H1 (cell line): ENCODE measurements at regions not wholly inside any gene's neighbourhood (a gene's known extent, or its start where the extent isn't known, plus 50 kb on each side); places are given as distances from the start of the nearest gene placed in this dataset.

Experiments
- CTCF ChIA-PET: fragments of 300-600 bp; sonication (Branson Sonifier 250); formaldehyde crosslinking; loops from one replicate; lab custom pipeline; 2021; ENCODE audit not compliant: partially characterized antibody; lab: Charles Lee
- POLR2A ChIA-PET: fragments of 300-600 bp; sonication (Branson Sonifier 250); formaldehyde crosslinking; loops from one replicate; lab custom pipeline; 2021; ENCODE audit warnings: inconsistent platforms; ENCODE audit not compliant: partially characterized antibody; lab: Charles Lee
- DNase-seq, 2 experiments: peaks; one replicate each; pipeline versions ENCODE4 v3.0.0 to v3.0.0-alpha.2; 2010 to 2022; ENCODE audit warnings: low spot score in 2 of 2, low read depth in 1 of 2, mixed read lengths in 1 of 2
- FAIRE-seq: peaks from 2 replicates; lab custom pipeline; 2011; peaks lifted over from hg19 to GRCh38; lab: Jason Lieb, UNC
- H2AFZ ChIP-seq: 2 replicates; pipeline ENCODE4 v1.8.1; 2012; ENCODE audit warnings: low read length, inconsistent platforms
- H2AK5ac ChIP-seq: 2 replicates; pipeline ENCODE4 v1.6.1; 2013; ENCODE audit warnings: low read depth, low read length
- H2BK120ac ChIP-seq: replicated peaks from 2 replicates; pipeline ENCODE3; 2013; ENCODE audit warnings: low read depth, low read length, inconsistent platforms
- H2BK12ac ChIP-seq: 2 replicates; pipeline ENCODE4 v1.6.1; 2013; ENCODE audit warnings: low read depth, low read length
- H2BK15ac ChIP-seq: 2 replicates; pipeline ENCODE4 v1.6.1; 2013; ENCODE audit warnings: low read length
- H2BK20ac ChIP-seq: 2 replicates; pipeline ENCODE4 v1.6.1; 2013; ENCODE audit warnings: low read length
- H2BK5ac ChIP-seq: 2 replicates; pipeline ENCODE4 v1.6.1; 2013; ENCODE audit warnings: low read depth, low read length
- H3K14ac ChIP-seq: 2 replicates; pipeline ENCODE4 v1.6.1; 2013; ENCODE audit warnings: inconsistent platforms; ENCODE audit not compliant: insufficient read length
- H3K18ac ChIP-seq: 2 replicates; pipeline ENCODE4 v1.6.1; 2013; ENCODE audit warnings: low read length; ENCODE audit errors: extremely low read depth
- H3K23ac ChIP-seq: 2 replicates; pipeline ENCODE4 v1.6.1; 2013; ENCODE audit warnings: inconsistent platforms; ENCODE audit not compliant: insufficient read length
- H3K23me2 ChIP-seq: 2 replicates; pipeline ENCODE4 v1.6.1; 2013; ENCODE audit warnings: low read depth, low read length
- H3K27ac ChIP-seq: 2 replicates; pipeline ENCODE4 v1.6.1; 2011; ENCODE audit warnings: low read depth, low read length, inconsistent platforms
- H3K27me3 ChIP-seq, 4 experiments: replicated peaks in 1 of 4; 1 replicate in 1 of 4; 2 replicates in 3 of 4; pipeline versions ENCODE4 v1.6.1 to v1.8.1; 2011 to 2013; ENCODE audit warnings: low read length in 3 of 4, mild to moderate bottlenecking in 3 of 4, inconsistent platforms in 2 of 4, mixed read lengths in 2 of 4, moderate library complexity in 1 of 4; ENCODE audit not compliant: control insufficient read depth in 3 of 4, insufficient read depth in 3 of 4; ENCODE audit errors: extremely low read depth in 1 of 4
- H3K36me3 ChIP-seq, 4 experiments: 2 replicates each; pipeline versions ENCODE4 v1.6.1 to v1.8.1; 2011 to 2013; ENCODE audit warnings: mild to moderate bottlenecking in 4 of 4, low read length in 3 of 4, moderate library complexity in 2 of 4, control low read depth in 1 of 4, inconsistent platforms in 1 of 4; ENCODE audit not compliant: insufficient read depth in 4 of 4, control insufficient read depth in 2 of 4
- H3K4ac ChIP-seq: replicated peaks from 2 replicates; pipeline ENCODE3; 2013; ENCODE audit warnings: low read length, low read depth, mixed read lengths, inconsistent platforms; ENCODE audit not compliant: insufficient read length
- H3K4me1 ChIP-seq, 4 experiments: replicated peaks in 1 of 4; 1 replicate in 1 of 4; 2 replicates in 3 of 4; pipeline versions ENCODE4 v1.6.1 to v1.8.1; 2011 to 2013; ENCODE audit warnings: low read length in 3 of 4, inconsistent platforms in 2 of 4, mixed read lengths in 1 of 4; ENCODE audit not compliant: insufficient read depth in 4 of 4, control insufficient read depth in 3 of 4
- H3K4me2 ChIP-seq, 2 experiments: 2 replicates each; pipeline versions ENCODE4 v1.6.1 to v1.8.1; 2011 to 2013; ENCODE audit warnings: low read depth in 2 of 2, low read length in 2 of 2, control low read depth in 1 of 2, inconsistent platforms in 1 of 2, mild to moderate bottlenecking in 1 of 2; ENCODE audit not compliant: insufficient read depth in 1 of 2
- H3K4me3 ChIP-seq, 4 experiments: fragments of 200-600, 300-600 bp in 1 of 4; sonication (generic), shearing (Covaris generic), sonication (Bioruptor Twin) in 1 of 4; 2 replicates each; pipeline versions ENCODE4 v1.5.1 to v1.8.1; 2011 to 2016; ENCODE audit warnings: low read length in 4 of 4, low read depth in 3 of 4, control low read depth in 2 of 4, inconsistent platforms in 2 of 4, mild to moderate bottlenecking in 2 of 4, mixed read lengths in 1 of 4, moderate library complexity in 1 of 4; ENCODE audit not compliant: insufficient read depth in 2 of 4; ENCODE audit errors: extremely low read depth in 1 of 4
- H3K56ac ChIP-seq: replicated peaks from 2 replicates; pipeline ENCODE3; 2013; ENCODE audit warnings: low read depth, mild to moderate bottlenecking, mixed read lengths, low read length, inconsistent platforms; ENCODE audit not compliant: insufficient read length
- H3K79me1 ChIP-seq: 2 replicates; pipeline ENCODE4 v1.6.1; 2013; ENCODE audit warnings: low read depth, low read length, control low read depth
- H3K79me2 ChIP-seq, 2 experiments: 2 replicates each; pipeline versions ENCODE4 v1.6.1 to v1.8.1; 2012 to 2013; ENCODE audit warnings: low read length in 2 of 2, mild to moderate bottlenecking in 2 of 2, inconsistent platforms in 1 of 2; ENCODE audit not compliant: insufficient read depth in 2 of 2, control insufficient read depth in 1 of 2
- H3K9ac ChIP-seq, 4 experiments: replicated peaks in 1 of 4; 1 replicate in 1 of 4; 2 replicates in 3 of 4; pipeline versions ENCODE4 v1.6.1 to v1.8.1; 2011 to 2013; ENCODE audit warnings: low read depth in 3 of 4, low read length in 3 of 4, control low read depth in 2 of 4, mild to moderate bottlenecking in 2 of 4, moderate library complexity in 2 of 4, inconsistent platforms in 1 of 4; ENCODE audit errors: extremely low read depth in 1 of 4
- H3K9me3 ChIP-seq, 2 experiments: 2 replicates each; pipeline versions ENCODE4 v1.6.1 to v1.8.1; 2012 to 2013; ENCODE audit warnings: mild to moderate bottlenecking in 2 of 2, moderate library complexity in 2 of 2, control low read depth in 1 of 2, inconsistent platforms in 1 of 2, low read depth in 1 of 2, low read length in 1 of 2, mixed read lengths in 1 of 2; ENCODE audit not compliant: insufficient read depth in 2 of 2
- H4K20me1 ChIP-seq, 2 experiments: replicated peaks in 1 of 2; 2 replicates each; pipeline versions ENCODE3 to v1.8.1; 2011 to 2013; ENCODE audit warnings: inconsistent platforms in 2 of 2, low read length in 2 of 2, mild to moderate bottlenecking in 1 of 2; ENCODE audit not compliant: insufficient read depth in 2 of 2, control insufficient read depth in 1 of 2
- H4K5ac ChIP-seq: 2 replicates; pipeline ENCODE4 v1.6.1; 2013; ENCODE audit warnings: low read length, low read depth, mixed read lengths, inconsistent platforms; ENCODE audit not compliant: insufficient read length
- H4K8ac ChIP-seq: 2 replicates; pipeline ENCODE4 v1.8.0; 2013; ENCODE audit warnings: mild to moderate bottlenecking, moderate library complexity, low read length, inconsistent platforms; ENCODE audit not compliant: insufficient read depth; ENCODE audit errors: extremely low read depth
- H4K91ac ChIP-seq: replicated peaks from 2 replicates; pipeline ENCODE3; 2013; ENCODE audit warnings: low read length, mixed read lengths, inconsistent platforms; ENCODE audit not compliant: insufficient read length
- ASH2L ChIP-seq: fragments of 200-600, 300-600 bp; sonication (generic); IDR thresholded peaks from one replicate; pipeline ENCODE4 v1.7.1; 2017; ENCODE audit warnings: low read length
- GABPA ChIP-seq: IDR thresholded peaks from 2 replicates; pipeline ENCODE4 v1.6.1; 2011; ENCODE audit warnings: mild to moderate bottlenecking, low read length, moderate library complexity, borderline replicate concordance; ENCODE audit not compliant: insufficient read depth
- GTF2F1 ChIP-seq: IDR thresholded peaks from 2 replicates; pipeline ENCODE4 v1.6.1; 2012; ENCODE audit warnings: low read depth, low read length, improper control_type of control experiment, borderline replicate concordance
- HDAC2 ChIP-seq, 2 experiments: fragments of 300-600 bp in 1 of 2; sonication (generic) in 1 of 2; IDR thresholded peaks; 2 replicates each; pipeline ENCODE4 v1.6.1; 2011 to 2012; ENCODE audit warnings: low read depth in 2 of 2, low read length in 2 of 2, mild to moderate bottlenecking in 2 of 2, moderate library complexity in 2 of 2, borderline replicate concordance in 1 of 2, inconsistent platforms in 1 of 2
- JUND ChIP-seq: IDR thresholded peaks from 2 replicates; pipeline ENCODE4 v1.6.1; 2011; ENCODE audit warnings: mild to moderate bottlenecking, improper control_type of control experiment, low read length
- NRF1 ChIP-seq: IDR thresholded peaks from 2 replicates; pipeline ENCODE4 v1.6.1; 2011; ENCODE audit warnings: mild to moderate bottlenecking, low read depth, low read length, improper control_type of control experiment
- POLR2AphosphoS5 ChIP-seq: IDR thresholded peaks from 2 replicates; pipeline ENCODE4 v1.6.1; 2011; ENCODE audit warnings: low read depth, low read length
- POU5F1 ChIP-seq: IDR thresholded peaks from 2 replicates; pipeline ENCODE4 v1.6.1; 2011; ENCODE audit warnings: low read depth, mild to moderate bottlenecking, low read length, moderate library complexity
- RBBP5 ChIP-seq: IDR thresholded peaks from 2 replicates; pipeline ENCODE4 v1.7.1; 2012; ENCODE audit warnings: low read depth, mild to moderate bottlenecking, inconsistent platforms, low read length, moderate library complexity, borderline replicate concordance
- RFX5 ChIP-seq: IDR thresholded peaks from 2 replicates; pipeline ENCODE4 v1.6.1; 2011; ENCODE audit warnings: low read depth, low read length, improper control_type of control experiment, borderline replicate concordance
- RXRA ChIP-seq: IDR thresholded peaks from 2 replicates; pipeline ENCODE4 v1.6.1; 2011; ENCODE audit warnings: low read depth, mild to moderate bottlenecking, low read length, moderate library complexity; ENCODE audit not compliant: insufficient read depth
- TAF1 ChIP-seq: IDR thresholded peaks from 2 replicates; pipeline ENCODE4 v1.6.1; 2011; ENCODE audit warnings: mild to moderate bottlenecking, low read depth, low read length
- TAF7 ChIP-seq: optimal IDR thresholded peaks from 2 replicates; pipeline ENCODE3; 2011; ENCODE audit warnings: low read depth, mild to moderate bottlenecking, inconsistent platforms, low read length, moderate library complexity, borderline replicate concordance
- ZNF274 ChIP-seq: IDR thresholded peaks from 2 replicates; pipeline ENCODE4 v1.7.0; 2012; ENCODE audit warnings: low read length, borderline replicate concordance; ENCODE audit errors: extremely low read depth
- WGBS, 2 experiments: shearing (Covaris generic) in 1 of 2; methylation state at CpG; one replicate each; pipeline versions ENCODE4 v1.1.6 to v1.1.7; 2013 to 2015; ENCODE audit warnings: low lambda C conversion rate in 2 of 2, mixed read lengths in 2 of 2, inconsistent platforms in 1 of 2, low coverage in 1 of 2, missing lambda C conversion rate in 1 of 2; ENCODE audit not compliant: insufficient replicate concordance in 2 of 2, insufficient coverage in 1 of 2, insufficient read length in 1 of 2; ENCODE audit errors: extremely low coverage in 1 of 2, missing lambda C conversion rate in 1 of 2; 5-methylcytosine and 5-hydroxymethylcytosine counted together
- TF ChIP-seq, protein P1 (sequence below): IDR thresholded peaks from 2 replicates; pipeline ENCODE4 v1.6.1; 2011; ENCODE audit warnings: low read depth, mild to moderate bottlenecking, low read length; ENCODE audit not compliant: insufficient read depth

DNA sequence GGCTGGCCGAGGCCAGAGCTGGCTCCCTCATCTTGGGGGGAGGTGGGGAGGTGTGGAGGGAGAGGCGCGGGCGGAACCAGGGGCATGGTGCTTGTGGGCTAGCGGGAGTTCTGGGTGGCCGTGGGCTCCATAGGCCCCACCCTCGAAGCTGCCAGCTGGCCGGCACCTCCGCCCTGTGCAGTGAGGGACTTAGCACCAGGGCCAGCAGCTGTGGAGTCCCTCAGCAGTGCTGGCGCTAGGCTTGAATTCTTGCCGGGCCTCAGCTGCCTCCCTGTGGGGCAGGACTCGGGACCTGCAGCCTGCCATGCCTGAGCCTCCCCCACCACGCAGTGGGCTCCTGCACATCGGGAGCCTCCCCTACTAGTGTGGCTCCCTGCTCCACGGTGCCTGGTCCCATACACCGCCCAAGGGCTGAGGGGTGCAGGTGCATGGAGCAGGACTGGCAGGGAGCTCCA lies 603.3 kb downstream of the PCDH18 start:
- Histone ChIP-seq H4K8ac (no peak overlapping the region), H3K9me3 (peaks cover 0 to 9% of the 10 kb centered on the region in 2 experiments; a peak in 1 of 4 replicates), H3K56ac (no peak overlapping the region), H3K18ac (no peak overlapping the region), H3K9ac (no peak overlapping the region), H3K27me3 (no peaks in the 10 kb centered on the region), H4K91ac (no peak overlapping the region), H4K5ac (no peak overlapping the region), H2BK12ac (no peak overlapping the region), H3K79me2 (no peaks in the 10 kb centered on the region), H2BK120ac (no peak overlapping the region), H3K79me1 (no peaks in the 10 kb centered on the region), H2AFZ (no peak overlapping the region), H3K36me3 (no peaks in the 10 kb centered on the region), H3K4me2 (no peak overlapping the region), H2BK20ac (no peak overlapping the region), H3K4ac (no peak overlapping the region), H3K4me3 (no peak overlapping the region), H3K23ac (no peak overlapping the region), H4K20me1 (no peaks in the 10 kb centered on the region), H2AK5ac (no peak overlapping the region), H3K4me1 (no peaks in the 10 kb centered on the region), H2BK15ac (no peak overlapping the region), H3K14ac (no peak overlapping the region), H3K27ac (no peak overlapping the region), H2BK5ac (no peak overlapping the region), H3K23me2 (no peaks in the 10 kb centered on the region)
- WGBS, 2 experiments: 98% methylated on average over 16 of the region's 16 CpGs; no CpG with 5 or more reads in 1 of the 2 experiments
- CTCF ChIA-PET: no interaction called here
- FAIRE-seq: no peak
- no peak for DNase-seq
- POLR2A ChIA-PET: no interaction called here
- TF ChIP-seq RFX5 (no peak), GTF2F1 (no peak), JUND (no peak), POU5F1 (no peak), POLR2AphosphoS5 (no peak), ZNF274 (no peak), ASH2L (no peak), RBBP5 (no peak), HDAC2 (IDR thresholded peaks at IDR 0.05; ENCODE audit: borderline replicate concordance in 1 of 2, low read depth in 2 of 2, low read length in 2 of 2) (no peak), NRF1 (no peak), RXRA (no peak), TAF1 (no peak), TAF7 (no peak), GABPA (no peak)
- TF ChIP-seq, protein P1, sequence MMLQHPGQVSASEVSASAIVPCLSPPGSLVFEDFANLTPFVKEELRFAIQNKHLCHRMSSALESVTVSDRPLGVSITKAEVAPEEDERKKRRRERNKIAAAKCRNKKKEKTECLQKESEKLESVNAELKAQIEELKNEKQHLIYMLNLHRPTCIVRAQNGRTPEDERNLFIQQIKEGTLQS: no peak
